ENCODE measurements at regions not wholly inside any gene's neighbourhood (a gene's known extent, or its start where the extent isn't known, plus 50 kb on each side); places are given as distances from the start of the nearest gene placed in this dataset.
"Not testable (repeated sequence)": the region's sequence is repeated elsewhere in the genome, so short reads cannot be mapped to it uniquely, and the experiment has no call there.

DNA sequence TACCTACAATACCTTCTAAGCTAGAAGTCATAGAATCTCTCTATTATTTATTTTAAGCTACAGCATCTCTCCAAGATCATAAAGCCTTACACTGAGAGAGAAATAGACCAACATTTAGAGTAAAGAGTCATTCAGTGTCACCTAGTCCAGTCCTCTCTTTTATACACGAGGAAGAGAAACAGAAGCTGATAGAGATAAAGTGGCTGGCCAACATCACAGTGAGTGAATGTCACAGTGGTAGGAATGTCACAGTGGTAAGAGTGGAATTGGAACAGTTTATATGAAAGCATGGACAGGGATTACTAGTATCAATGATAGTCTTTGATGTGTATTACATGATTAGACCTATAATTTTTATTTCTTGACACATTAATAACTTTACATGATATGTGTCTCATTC lies 307.8 kb upstream of the NBPF12 start:
- DNase-seq, result not testable (repeated sequence)

DNA sequence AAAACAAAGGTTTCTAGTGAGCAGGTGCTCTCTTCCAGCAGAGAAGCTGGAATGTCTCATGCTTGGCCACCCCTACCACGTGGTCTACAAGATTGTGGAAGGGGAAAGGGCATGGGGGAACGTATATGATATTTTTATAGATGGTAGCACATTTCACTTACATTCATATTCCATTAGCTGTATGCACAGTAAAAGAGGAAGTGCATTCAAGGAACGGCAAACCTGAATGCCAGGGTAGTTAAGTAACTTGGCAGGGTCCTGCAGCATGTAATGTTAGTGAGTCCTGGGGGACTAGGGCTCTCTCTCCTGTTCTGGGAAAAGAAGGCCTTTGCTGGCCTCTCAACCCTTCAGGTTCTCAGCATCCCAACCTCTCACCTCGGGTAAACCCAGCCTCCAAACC lies 319.5 kb upstream of the NBPF12 start:
- not testable (repeated sequence) for DNase-seq

DNA sequence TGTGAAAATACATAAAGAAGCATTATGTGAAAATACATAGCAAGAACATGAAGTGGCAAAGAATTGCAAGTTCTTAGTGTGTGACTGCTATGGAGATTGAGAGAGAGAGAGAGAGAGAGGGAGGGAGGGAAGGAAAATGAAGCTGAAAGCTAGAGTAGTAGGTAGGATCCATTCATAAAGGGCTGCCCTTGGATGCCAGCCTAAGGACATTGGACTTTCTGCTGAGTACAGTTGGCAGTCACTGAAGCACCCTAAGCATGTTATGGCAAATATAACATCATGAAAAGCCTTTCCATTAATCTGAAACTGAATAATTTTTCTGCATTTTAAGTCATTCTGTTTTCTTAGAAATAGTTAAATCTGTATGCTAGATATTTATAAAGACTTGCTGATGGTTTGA lies 333.4 kb upstream of the NBPF12 start:
- DNase-seq, result not testable (repeated sequence)

GRCh38 chr1:146600720-146601307 lies 337.3 kb upstream of the NBPF12 start:
- not testable (repeated sequence) for DNase-seq

DNA sequence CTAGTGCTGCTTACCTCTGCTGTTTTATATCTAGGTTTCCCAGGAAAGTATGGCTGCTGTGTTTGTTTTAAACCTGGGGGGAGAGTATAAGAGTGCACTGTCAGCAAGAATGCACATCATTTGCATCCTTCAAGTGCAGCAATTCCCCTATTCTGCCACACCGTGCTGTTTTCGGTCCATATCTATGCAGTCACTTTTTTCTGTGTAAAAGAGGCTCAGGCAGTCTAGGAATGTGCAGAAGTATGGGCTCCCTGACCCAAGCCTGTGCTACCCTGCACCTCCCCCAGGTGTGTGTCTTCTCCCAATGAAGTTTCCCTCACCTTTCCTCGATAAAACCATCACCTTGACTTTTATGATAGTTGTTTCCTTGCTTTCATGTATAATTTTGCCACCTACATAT lies 338.2 kb upstream of the NBPF12 start:
- not testable (repeated sequence) for DNase-seq

DNA sequence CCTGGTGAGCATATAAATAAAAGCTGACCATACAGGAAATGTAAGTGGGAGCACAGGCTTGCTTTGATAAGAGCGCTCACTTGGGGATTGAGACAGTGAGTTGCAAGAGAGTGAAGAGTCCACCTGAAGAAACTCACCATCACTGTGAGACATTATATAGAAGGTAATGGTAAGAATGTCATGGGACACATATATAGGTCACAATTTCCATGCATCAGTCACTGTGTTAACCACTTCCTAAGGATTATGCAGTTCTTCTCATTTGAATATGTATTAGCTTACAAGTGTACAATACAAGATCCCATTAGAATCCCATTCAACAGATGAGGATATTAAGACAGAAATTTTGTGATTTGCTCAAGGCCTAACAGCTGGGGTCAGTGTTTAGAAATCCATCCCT lies 352.4 kb upstream of the NOTCH2NLA start:
- DNase-seq, result not testable (repeated sequence)

- DNase-seq, result not testable (repeated sequence)
Measured at GRCh38 chr1:146567541-146567940, 338.7 kb upstream of the NOTCH2NLA start.

GRCh38 chr1:146558032-146558431 lies 329.2 kb upstream of the NOTCH2NLA start:
- DNase-seq, result not testable (repeated sequence)

DNA sequence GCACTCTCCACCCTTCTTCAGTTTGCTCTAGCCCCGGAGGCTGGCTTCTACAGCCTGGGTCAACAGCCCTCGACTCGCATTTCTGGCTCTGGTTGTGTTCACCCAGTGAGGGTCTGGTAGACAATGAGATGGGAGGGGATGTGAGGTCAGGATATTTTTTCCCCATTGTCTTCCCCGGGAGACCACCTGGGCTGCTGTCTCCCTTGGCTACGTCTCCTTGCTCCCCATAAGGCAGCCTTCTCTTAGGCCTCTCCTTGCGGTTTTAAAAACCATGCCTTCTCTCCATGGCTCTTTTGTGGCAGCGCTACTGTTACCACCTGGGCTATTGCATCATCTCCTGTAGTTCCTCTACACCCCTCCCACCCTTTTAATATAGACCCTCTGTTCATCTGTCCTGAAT lies 327.6 kb upstream of the NOTCH2NLA start:
- DNase-seq, result not testable (repeated sequence)

DNA sequence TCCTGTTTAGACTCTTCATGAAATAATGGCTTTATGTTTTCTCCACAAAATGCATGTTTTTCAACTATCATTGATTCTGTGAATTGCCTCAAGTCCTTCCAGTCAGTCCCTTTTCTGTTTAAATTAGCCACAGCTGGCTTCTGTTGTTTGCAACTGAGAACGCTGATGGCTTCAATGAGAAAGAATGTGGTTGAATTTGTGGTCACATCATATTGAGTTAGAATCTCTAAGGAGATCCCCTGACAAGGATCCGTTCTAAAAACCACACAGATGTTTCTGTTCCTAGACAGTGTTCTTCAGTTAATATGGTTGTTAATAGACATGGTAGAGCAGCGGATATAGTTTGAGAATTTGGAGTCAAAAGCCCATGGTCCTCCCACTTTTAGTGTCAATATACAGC lies 323.6 kb upstream of the NOTCH2NLA start:
- not testable (repeated sequence) for DNase-seq

GRCh38 chr1:146548684-146549083 lies 319.9 kb upstream of the NOTCH2NLA start:
- DNase-seq, result not testable (repeated sequence)

- DNase-seq, result not testable (repeated sequence)
Measured at GRCh38 chr1:146546189-146546588, 317.4 kb upstream of the NOTCH2NLA start.

DNA sequence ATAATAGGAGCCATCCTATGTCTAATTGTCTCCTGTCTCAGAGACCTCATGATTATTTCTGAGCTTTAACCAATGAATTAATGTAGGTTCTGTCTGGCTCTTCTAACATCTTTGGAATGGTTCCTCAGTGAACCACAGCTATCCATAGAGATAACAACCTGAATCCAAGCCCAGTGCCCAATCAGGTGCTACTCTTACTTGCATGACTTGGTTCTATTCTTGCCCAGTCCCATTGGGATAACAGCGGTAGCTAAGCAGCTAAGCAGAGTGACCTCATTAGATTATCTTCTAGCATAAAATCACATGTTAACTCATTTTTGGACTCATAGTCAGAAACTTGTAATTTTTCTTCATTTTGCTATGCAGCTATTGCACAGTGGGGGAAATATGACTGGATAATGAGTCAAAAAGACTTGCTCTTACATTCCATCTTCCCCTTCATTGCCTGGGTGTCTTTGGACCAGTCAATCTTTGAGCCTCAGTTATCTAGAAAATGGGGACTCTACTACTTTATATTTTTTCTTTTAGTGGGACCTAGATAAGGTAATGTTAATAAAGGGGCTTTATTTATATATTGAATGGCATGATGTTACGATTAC lies 309.1 kb upstream of the NOTCH2NLA start:
- not testable (repeated sequence) for DNase-seq

GRCh38 chr1:146536028-146536427 lies 307.2 kb upstream of the NOTCH2NLA start:
- not testable (repeated sequence) for DNase-seq

- DNase-seq, result not testable (repeated sequence)
Measured at GRCh38 chr1:146535575-146535974, 306.8 kb upstream of the NOTCH2NLA start.

DNA sequence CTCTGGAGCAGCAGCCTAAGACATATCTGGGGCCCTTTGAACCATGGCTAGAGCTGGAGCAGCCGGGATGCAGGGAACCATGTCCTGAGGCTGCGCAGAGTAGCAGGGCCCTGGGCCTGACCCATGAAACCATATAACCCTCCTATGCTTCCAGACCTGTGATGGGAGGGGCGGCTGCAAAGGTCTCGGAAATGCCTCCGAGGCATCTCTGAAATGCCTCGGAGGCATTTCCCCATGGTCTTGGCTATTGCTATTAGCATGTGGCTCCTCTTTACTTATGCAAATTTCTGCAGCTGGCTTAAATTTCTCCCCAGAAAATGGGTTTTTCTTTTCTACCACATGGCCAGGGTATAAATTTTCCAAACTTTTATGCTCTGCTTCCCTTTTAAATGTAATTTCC lies 302.1 kb upstream of the NOTCH2NLA start:
- not testable (repeated sequence) for DNase-seq

GRCh38 chr1:146522812-146523211 lies 294.0 kb upstream of the NOTCH2NLA start:
- not testable (repeated sequence) for DNase-seq

DNA sequence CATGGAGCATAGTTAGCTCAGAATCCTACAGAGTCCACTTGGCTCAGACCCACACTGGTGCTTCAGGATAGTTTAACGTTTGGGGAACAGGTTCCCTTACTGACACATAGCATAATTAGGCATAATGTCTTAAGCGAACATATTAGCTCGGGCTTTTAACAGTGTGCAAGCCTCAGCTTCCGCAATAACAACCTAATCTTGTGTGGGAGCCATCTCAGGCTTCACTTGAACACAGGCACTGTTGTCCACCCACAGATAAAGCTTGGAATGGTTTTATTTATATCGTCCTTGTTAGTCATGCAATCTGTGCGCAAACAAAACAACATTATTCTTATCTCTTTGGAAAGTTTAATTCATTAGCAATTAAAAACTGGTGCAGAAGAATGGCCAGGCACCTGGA lies 293.5 kb upstream of the NOTCH2NLA start:
- DNase-seq, result not testable (repeated sequence)

- not testable (repeated sequence) for DNase-seq
Measured at GRCh38 chr1:146521804-146522203, 293.0 kb upstream of the NOTCH2NLA start.

GRCh38 chr1:146513754-146514153 lies 284.9 kb upstream of the NOTCH2NLA start:
- not testable (repeated sequence) for DNase-seq

DNA sequence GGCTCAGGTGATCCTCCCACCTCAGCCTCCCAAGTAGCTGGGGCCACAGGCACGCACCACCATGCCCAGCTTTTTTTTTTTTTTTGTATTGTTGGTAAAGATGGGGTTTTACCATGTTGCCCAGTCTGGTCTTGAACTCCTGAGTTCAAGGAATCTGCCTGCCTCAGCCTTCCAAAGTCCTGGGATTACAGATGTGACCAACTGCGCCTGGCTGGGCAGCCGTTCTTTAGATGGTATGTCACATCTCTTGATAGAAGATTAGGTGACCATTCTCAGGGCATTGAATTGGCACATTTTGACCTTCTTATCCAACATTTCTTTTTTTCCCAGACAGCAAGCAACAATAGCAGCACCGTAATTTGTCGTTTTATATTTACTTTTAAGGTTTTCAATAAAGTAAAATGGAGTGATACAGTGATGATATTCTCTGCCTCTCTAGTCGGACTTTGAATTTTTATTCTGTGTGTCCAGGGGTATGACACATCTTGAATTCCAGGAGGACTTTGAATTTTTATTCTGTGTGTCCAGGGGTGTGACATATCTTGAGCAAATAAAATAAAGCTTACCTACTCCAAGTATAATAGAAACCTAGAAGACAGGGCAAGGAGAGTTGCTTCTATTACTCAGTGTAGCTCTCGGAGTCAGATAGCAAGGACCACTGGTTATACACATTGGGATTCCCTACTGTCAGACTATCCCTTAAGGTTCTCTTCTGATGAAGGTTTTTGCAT lies 282.4 kb upstream of the NOTCH2NLA start:
- not testable (repeated sequence) for DNase-seq

DNA sequence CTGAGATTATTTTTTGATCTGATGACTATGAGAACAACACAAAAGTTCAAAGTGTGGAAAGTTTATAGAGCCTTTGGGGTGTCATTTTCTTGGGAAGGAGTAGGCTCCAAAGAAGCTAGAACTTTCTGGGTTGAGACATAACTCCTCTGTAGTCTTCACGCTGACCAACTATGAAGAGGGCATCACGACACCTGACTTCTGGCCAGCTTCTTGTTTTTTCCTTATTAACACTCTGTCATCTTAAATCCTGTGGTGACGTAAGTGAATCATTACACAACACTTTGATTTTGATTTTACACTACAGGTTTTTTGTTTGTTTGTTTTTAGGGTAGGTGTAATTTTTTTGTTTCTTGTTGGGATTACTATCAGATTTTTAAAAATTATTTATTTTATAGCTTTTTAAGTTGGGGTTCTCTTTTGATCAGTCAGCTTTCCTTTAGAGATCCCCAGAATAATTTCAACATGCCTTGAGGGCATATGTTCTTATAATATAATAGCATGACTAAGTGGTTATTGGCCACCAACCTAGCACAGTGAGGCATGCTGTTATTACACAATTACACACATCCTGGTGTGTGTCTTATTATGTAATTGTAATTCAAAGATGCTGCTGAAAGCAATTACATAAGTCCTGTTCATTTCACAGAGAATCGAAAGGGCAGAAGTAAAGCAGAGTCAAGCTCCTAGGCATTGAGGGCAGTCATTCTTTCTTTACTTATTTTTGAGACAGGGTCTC lies 281.6 kb upstream of the NOTCH2NLA start:
- DNase-seq, result not testable (repeated sequence)

- not testable (repeated sequence) for DNase-seq
Measured at GRCh38 chr1:146504121-146504520, 275.3 kb upstream of the NOTCH2NLA start.

All from eye (tissue), 1 donor.